CD8-positive, alpha-beta memory T cell (primary cell): ENCODE measurements at regions not wholly inside any gene's neighbourhood (a gene's known extent, or its start where the extent isn't known, plus 50 kb on each side); places are given as distances from the start of the nearest gene placed in this dataset.

Experiments used
- CTCF ChIA-PET: fragments of 350-600 bp; sonication (Branson Sonifier 250); formaldehyde crosslinking; loops from one replicate; lab custom pipeline; 2021; ENCODE audit warnings: antibody characterized with exemption; lab: Charles Lee
- POLR2A ChIA-PET: fragments of 350-600 bp; sonication (Branson Sonifier 250); formaldehyde crosslinking; loops from one replicate; lab custom pipeline; 2021; ENCODE audit warnings: antibody characterized with exemption; lab: Charles Lee
- DNase-seq, 5 donors: peaks; one replicate each; pipeline versions ENCODE4 v3.0.0 to v3.0.0-alpha.2; 2020 to 2022; ENCODE audit warnings: mixed read lengths in 1 of 5
- H3K27ac ChIP-seq: one replicate; pipeline ENCODE4 v1.7.0; 2013; ENCODE audit warnings: low read depth, mild to moderate bottlenecking, low read length, moderate library complexity
- H3K27me3 ChIP-seq: 2 replicates; pipeline ENCODE4 v1.7.0; 2013; ENCODE audit warnings: low read length, mild to moderate bottlenecking; ENCODE audit not compliant: insufficient read depth, poor library complexity, severe bottlenecking
- H3K36me3 ChIP-seq: 2 replicates; pipeline ENCODE4 v1.7.0; 2013; ENCODE audit warnings: mild to moderate bottlenecking, low read length, moderate library complexity; ENCODE audit not compliant: insufficient read depth
- H3K4me1 ChIP-seq: 2 replicates; pipeline ENCODE4 v1.7.0; 2013; ENCODE audit warnings: mild to moderate bottlenecking, low read length, moderate library complexity; ENCODE audit not compliant: insufficient read depth
- H3K4me3 ChIP-seq: 2 replicates; pipeline ENCODE4 v1.7.0; 2013; ENCODE audit warnings: mild to moderate bottlenecking, low read length
- H3K9me3 ChIP-seq: 2 replicates; pipeline ENCODE4 v1.7.0; 2013; ENCODE audit warnings: mild to moderate bottlenecking, low read length
- H3K27ac Mint-ChIP-seq, 8 donors: one replicate each; pipeline ENCODE4 v1.8.0; 2020 to 2021; ENCODE audit warnings: mixed read lengths in 8 of 8, mild to moderate bottlenecking in 6 of 8, inconsistent platforms in 3 of 8, moderate library complexity in 3 of 8
- H3K27me3 Mint-ChIP-seq, 2 donors: one replicate each; pipeline ENCODE4 v1.8.0; 2020 to 2021; ENCODE audit warnings: mixed read lengths in 2 of 2, mild to moderate bottlenecking in 1 of 2, moderate library complexity in 1 of 2
- H3K36me3 Mint-ChIP-seq, 3 donors: one replicate each; pipeline ENCODE4 v1.8.0; 2020 to 2021; ENCODE audit warnings: mixed read lengths in 3 of 3, inconsistent platforms in 1 of 3, mild to moderate bottlenecking in 1 of 3
- H3K4me1 Mint-ChIP-seq, 3 donors: one replicate each; pipeline ENCODE4 v1.8.0; 2020 to 2021; ENCODE audit warnings: mixed read lengths in 3 of 3, inconsistent platforms in 1 of 3, mild to moderate bottlenecking in 1 of 3
- H3K4me3 Mint-ChIP-seq, 7 donors: one replicate each; pipeline ENCODE4 v1.8.0; 2020 to 2021; ENCODE audit warnings: mixed read lengths in 7 of 7, mild to moderate bottlenecking in 6 of 7, moderate library complexity in 4 of 7, inconsistent platforms in 2 of 7
- H3K9me3 Mint-ChIP-seq, 5 donors: one replicate each; pipeline ENCODE4 v1.8.0; 2020 to 2022; ENCODE audit warnings: mixed read lengths in 5 of 5, mild to moderate bottlenecking in 3 of 5, moderate library complexity in 2 of 5, inconsistent platforms in 1 of 5

GRCh38 chr16:13291591-13292333, 390.4 kb downstream of the SHISA9 start:
- no peaks in the 10 kb centered on the region for H3K4me1 Mint-ChIP-seq
- H3K27me3 Mint-ChIP-seq: no peaks in the 10 kb centered on the region
- Histone ChIP-seq H3K9me3 (no peaks in the 10 kb centered on the region), H3K4me3 (no peak overlapping the region), H3K27ac (no peak overlapping the region), H3K36me3 (no peaks in the 10 kb centered on the region), H3K4me1 (no peaks in the 10 kb centered on the region), H3K27me3 (no peaks in the 10 kb centered on the region)
- ChIA-PET POLR2A (no interaction called here), CTCF (no interaction called here)
- H3K9me3 Mint-ChIP-seq: peaks cover 0 to 13% (median 3%) of the 10 kb centered on the region in 5 donors
- H3K4me3 Mint-ChIP-seq: no peak overlapping the region
- H3K36me3 Mint-ChIP-seq: peaks cover 0 to 3% (median 0%) of the 10 kb centered on the region in 3 donors
- DNase-seq: no peak
- H3K27ac Mint-ChIP-seq: no peak overlapping the region

GRCh38 chr16:13296206-13296605, 394.8 kb downstream of the SHISA9 start:
- Histone ChIP-seq H3K36me3 (no peaks in the 10 kb centered on the region), H3K27me3 (no peaks in the 10 kb centered on the region), H3K4me1 (no peaks in the 10 kb centered on the region), H3K27ac (no peak overlapping the region), H3K4me3 (no peak overlapping the region), H3K9me3 (no peaks in the 10 kb centered on the region)
- Mint-ChIP-seq H3K9me3 (peaks cover 0 to 9% (median 3%) of the 10 kb centered on the region in 5 donors), H3K27me3 (no peaks in the 10 kb centered on the region), H3K27ac (no peak overlapping the region), H3K4me1 (no peaks in the 10 kb centered on the region), H3K36me3 (no peaks in the 10 kb centered on the region), H3K4me3 (no peak overlapping the region)
- ChIA-PET POLR2A (no interaction called here), CTCF (no interaction called here)
- no peak for DNase-seq

- no peaks in the 10 kb centered on the region for H3K36me3 Mint-ChIP-seq
- CTCF ChIA-PET: no interaction called here
- H3K27me3 ChIP-seq: no peaks in the 10 kb centered on the region
- H3K27me3 Mint-ChIP-seq: no peaks in the 10 kb centered on the region
- peaks cover 0 to 9% (median 3%) of the 10 kb centered on the region in 5 donors for H3K9me3 Mint-ChIP-seq
- H3K4me3 Mint-ChIP-seq: no peak overlapping the region
- no peaks in the 10 kb centered on the region for H3K4me1 Mint-ChIP-seq
- H3K4me3 ChIP-seq: no peak overlapping the region
- no peaks in the 10 kb centered on the region for H3K36me3 ChIP-seq
- POLR2A ChIA-PET: no interaction called here
- no peaks in the 10 kb centered on the region for H3K9me3 ChIP-seq
- no peaks in the 10 kb centered on the region for H3K4me1 ChIP-seq
- no peak overlapping the region for H3K27ac ChIP-seq
- no peak overlapping the region for H3K27ac Mint-ChIP-seq
- no peak for DNase-seq
Observed at GRCh38 chr16:13298666-13299065, 397.3 kb downstream of the SHISA9 start.

GRCh38 chr16:13300066-13300840, 398.9 kb downstream of the SHISA9 start:
- H3K36me3 ChIP-seq: no peaks in the 10 kb centered on the region
- no peak overlapping the region for H3K4me3 Mint-ChIP-seq
- H3K4me1 ChIP-seq: no peaks in the 10 kb centered on the region
- H3K36me3 Mint-ChIP-seq: no peaks in the 10 kb centered on the region
- ChIA-PET POLR2A (no interaction called here), CTCF (no interaction called here)
- no peaks in the 10 kb centered on the region for H3K27me3 Mint-ChIP-seq
- H3K27ac Mint-ChIP-seq: no peak overlapping the region
- peaks cover 0 to 12% (median 3%) of the 10 kb centered on the region in 5 donors for H3K9me3 Mint-ChIP-seq
- H3K4me3 ChIP-seq: no peak overlapping the region
- no peak for DNase-seq
- H3K27ac ChIP-seq: no peak overlapping the region
- no peaks in the 10 kb centered on the region for H3K27me3 ChIP-seq
- H3K4me1 Mint-ChIP-seq: no peaks in the 10 kb centered on the region
- no peaks in the 10 kb centered on the region for H3K9me3 ChIP-seq

- POLR2A ChIA-PET: no interaction called here
- Mint-ChIP-seq H3K4me3 (no peak overlapping the region), H3K36me3 (no peaks in the 10 kb centered on the region), H3K4me1 (no peaks in the 10 kb centered on the region), H3K27ac (no peak overlapping the region), H3K9me3 (peaks cover 0 to 6% (median 0%) of the 10 kb centered on the region in 5 donors), H3K27me3 (no peaks in the 10 kb centered on the region)
- Histone ChIP-seq H3K4me1 (no peaks in the 10 kb centered on the region), H3K9me3 (no peaks in the 10 kb centered on the region), H3K36me3 (no peaks in the 10 kb centered on the region), H3K27ac (no peak overlapping the region), H3K27me3 (no peaks in the 10 kb centered on the region), H3K4me3 (no peak overlapping the region)
- DNase-seq: no peak
- CTCF ChIA-PET: no interaction called here
Observed at GRCh38 chr16:13305019-13305755, 403.8 kb downstream of the SHISA9 start.

GRCh38 chr16:13306161-13306995, 405.0 kb downstream of the SHISA9 start:
- ChIA-PET CTCF (no interaction called here), POLR2A (no interaction called here)
- Histone ChIP-seq H3K27me3 (no peaks in the 10 kb centered on the region), H3K9me3 (no peaks in the 10 kb centered on the region), H3K4me1 (no peaks in the 10 kb centered on the region), H3K27ac (no peak overlapping the region), H3K36me3 (no peaks in the 10 kb centered on the region), H3K4me3 (no peak overlapping the region)
- DNase-seq: no peak
- H3K4me3 Mint-ChIP-seq: no peak overlapping the region
- H3K4me1 Mint-ChIP-seq: no peaks in the 10 kb centered on the region
- H3K27ac Mint-ChIP-seq: no peak overlapping the region
- H3K9me3 Mint-ChIP-seq: peaks cover 0 to 3% (median 0%) of the 10 kb centered on the region in 5 donors
- H3K36me3 Mint-ChIP-seq: no peaks in the 10 kb centered on the region
- H3K27me3 Mint-ChIP-seq: no peaks in the 10 kb centered on the region

- Mint-ChIP-seq H3K27me3 (no peaks in the 10 kb centered on the region), H3K4me1 (no peaks in the 10 kb centered on the region), H3K27ac (no peak overlapping the region), H3K9me3 (peaks cover 0 to 3% (median under 1%) of the 10 kb centered on the region in 5 donors), H3K4me3 (no peak overlapping the region), H3K36me3 (no peaks in the 10 kb centered on the region)
- POLR2A ChIA-PET: no interaction called here
- Histone ChIP-seq H3K27me3 (no peaks in the 10 kb centered on the region), H3K4me3 (no peak overlapping the region), H3K27ac (no peak overlapping the region), H3K9me3 (no peaks in the 10 kb centered on the region), H3K36me3 (no peaks in the 10 kb centered on the region), H3K4me1 (no peaks in the 10 kb centered on the region)
- DNase-seq: no peak
- CTCF ChIA-PET: no interaction called here
Observed at GRCh38 chr16:13307255-13307654, 405.9 kb downstream of the SHISA9 start.
